Tibial nerve (tissue), 4 donors: ENCODE measurements at regions not wholly inside any gene's neighbourhood (a gene's known extent, or its start where the extent isn't known, plus 50 kb on each side); places are given as distances from the start of the nearest gene placed in this dataset.

ENCODE experiments used
- CTCF ChIP-seq, 5 experiments: fragments of 200-600 bp in 3 of 5; fragments of 450-650 bp in 2 of 5; sonication (generic) in 3 of 5; IDR thresholded peaks; one replicate each; pipeline ENCODE4 v1.5.1; 2016 to 2019; ENCODE audit warnings: antibody characterized with exemption in 5 of 5, mild to moderate bottlenecking in 3 of 5, moderate library complexity in 2 of 5
- EP300 ChIP-seq, 2 donors: sonication (generic); formaldehyde crosslinking; IDR thresholded peaks; one replicate each; pipeline ENCODE4 v1.6.1; 2017; ENCODE audit warnings: antibody characterized with exemption in 2 of 2, mild to moderate bottlenecking in 1 of 2
- POLR2A ChIP-seq, 2 donors: fragments of 450-650 bp; IDR thresholded peaks; one replicate each; pipeline ENCODE4 v1.6.1; 2017; ENCODE audit warnings: antibody characterized with exemption in 2 of 2, mild to moderate bottlenecking in 2 of 2, moderate library complexity in 2 of 2

- TF ChIP-seq CTCF (IDR thresholded peaks at IDR 0.05) (no peak), POLR2A (IDR thresholded peaks at IDR 0.05) (no peak), EP300 (IDR thresholded peaks at IDR 0.05) (no peak)
These were observed 111.6 kb upstream of the USP9X start for GRCh38 chrX:40973619-40974018.
